ENCODE measurements at regions not wholly inside any gene's neighbourhood (a gene's known extent, or its start where the extent isn't known, plus 50 kb on each side); places are given as distances from the start of the nearest gene placed in this dataset.

GRCh38 chr12:88909510-88909909, 329.2 kb upstream of the KITLG start:
- TF ChIP-seq CTCF (IDR thresholded peaks at IDR 0.05) (no peak), POLR2A (IDR thresholded peaks at IDR 0.05) (no peak), POLR2AphosphoS5 (IDR thresholded peaks at IDR 0.05) (no peak), EP300 (IDR thresholded peaks at IDR 0.05) (no peak)

All from gastroesophageal sphincter (tissue), 3 donors.